Type B pancreatic cell (in vitro differentiated cells): ENCODE measurements at regions not wholly inside any gene's neighbourhood (a gene's known extent, or its start where the extent isn't known, plus 50 kb on each side); places are given as distances from the start of the nearest gene placed in this dataset.

Source experiments
- DNase-seq: peaks from one replicate; pipeline ENCODE4 v3.0.0; 2021; ENCODE audit warnings: mixed read lengths; ENCODE audit not compliant: unreplicated experiment; ENCODE audit errors: extremely low spot score
- H3K27ac Mint-ChIP-seq: 2 replicates; pipeline ENCODE4 v1.8.0; 2021; ENCODE audit warnings: mild to moderate bottlenecking, mixed read lengths
- H3K27me3 Mint-ChIP-seq: 2 replicates; pipeline ENCODE4 v1.8.0; 2021; ENCODE audit warnings: mixed read lengths
- H3K36me3 Mint-ChIP-seq: 2 replicates; pipeline ENCODE4 v1.8.0; 2021; ENCODE audit warnings: mixed read lengths
- H3K4me1 Mint-ChIP-seq: one replicate; pipeline ENCODE4 v1.8.0; 2021; ENCODE audit warnings: mixed read lengths; ENCODE audit not compliant: unreplicated experiment
- H3K4me3 Mint-ChIP-seq: 2 replicates; pipeline ENCODE4 v1.8.0; 2021; ENCODE audit warnings: mild to moderate bottlenecking, mixed read lengths
- H3K9me3 Mint-ChIP-seq: 2 replicates; pipeline ENCODE4 v1.8.0; 2021; ENCODE audit warnings: mixed read lengths
- CTCF ChIP-seq: fragments of 200-600 bp; sonication (generic); conservative IDR thresholded peaks from 2 replicates; pipeline ENCODE4 v1.5.0; 2021; ENCODE audit warnings: antibody characterized with exemption, mild to moderate bottlenecking

GRCh38 chr10:75314570-75314969 is 78.8 kb upstream of the COMTD1 start:
- no peaks in the 10 kb centered on the region for H3K4me1 Mint-ChIP-seq
- no peaks in the 10 kb centered on the region for H3K36me3 Mint-ChIP-seq
- H3K27me3 Mint-ChIP-seq = no peaks in the 10 kb centered on the region
- no peak for TF ChIP-seq CTCF
- peaks cover 22% of the 10 kb centered on the region for H3K9me3 Mint-ChIP-seq
- no peak overlapping the region for H3K4me3 Mint-ChIP-seq
- DNase-seq = no peak
- H3K27ac Mint-ChIP-seq = no peak overlapping the region

GRCh38 chr10:75312440-75312839 is 76.7 kb upstream of the COMTD1 start:
- H3K36me3 Mint-ChIP-seq = no peaks in the 10 kb centered on the region
- DNase-seq = no peak
- no peaks in the 10 kb centered on the region for H3K4me1 Mint-ChIP-seq
- no peaks in the 10 kb centered on the region for H3K27me3 Mint-ChIP-seq
- H3K4me3 Mint-ChIP-seq = no peak overlapping the region
- H3K9me3 Mint-ChIP-seq = peaks cover 22% of the 10 kb centered on the region
- H3K27ac Mint-ChIP-seq = no peak overlapping the region
- no peak for TF ChIP-seq CTCF

- Mint-ChIP-seq H3K9me3 (peaks cover 34% of the 10 kb centered on the region), H3K27ac (no peak overlapping the region), H3K36me3 (no peaks in the 10 kb centered on the region), H3K4me3 (no peak overlapping the region), H3K4me1 (no peaks in the 10 kb centered on the region), H3K27me3 (no peaks in the 10 kb centered on the region)
- no peak for DNase-seq
- no peak for TF ChIP-seq CTCF
These were observed 69.9 kb upstream of the COMTD1 start for GRCh38 chr10:75305675-75306074.

GRCh38 chr10:75304741-75305390 is 69.1 kb upstream of the COMTD1 start:
- no peak overlapping the region for H3K27ac Mint-ChIP-seq

GRCh38 chr10:75304313-75304712 is 68.6 kb upstream of the COMTD1 start:
- DNase-seq = no peak
- H3K4me3 Mint-ChIP-seq = no peak overlapping the region
- H3K27ac Mint-ChIP-seq = no peak overlapping the region
- H3K9me3 Mint-ChIP-seq = peaks cover 34% of the 10 kb centered on the region
- TF ChIP-seq CTCF = no peak
- H3K4me1 Mint-ChIP-seq = no peaks in the 10 kb centered on the region
- H3K36me3 Mint-ChIP-seq = no peaks in the 10 kb centered on the region
- no peaks in the 10 kb centered on the region for H3K27me3 Mint-ChIP-seq

More at GRCh38 chr10:75304741-75305390, 69.1 kb upstream of the COMTD1 start:
- H3K4me3 Mint-ChIP-seq = no peak overlapping the region
- H3K4me1 Mint-ChIP-seq = no peaks in the 10 kb centered on the region
- no peaks in the 10 kb centered on the region for H3K36me3 Mint-ChIP-seq
- no peak for DNase-seq
- no peak for TF ChIP-seq CTCF
- H3K9me3 Mint-ChIP-seq = peaks cover 34% of the 10 kb centered on the region
- H3K27me3 Mint-ChIP-seq = no peaks in the 10 kb centered on the region
